NK-92 treated with Interleukin-12 subunit alpha and Interleukin-12 subunit beta, amount 100 ng/mL, for 24 hours (cell line): ENCODE measurements at regions not wholly inside any gene's neighbourhood (a gene's known extent, or its start where the extent isn't known, plus 50 kb on each side); places are given as distances from the start of the nearest gene placed in this dataset.
"Not testable (repeated sequence)": the region's sequence is repeated elsewhere in the genome, so short reads cannot be mapped to it uniquely, and the experiment has no call there.

Experiments used
- DNase-seq: peaks from one replicate; lab custom pipeline; 2025; lab: John Stamatoyannopoulos, UW

DNA sequence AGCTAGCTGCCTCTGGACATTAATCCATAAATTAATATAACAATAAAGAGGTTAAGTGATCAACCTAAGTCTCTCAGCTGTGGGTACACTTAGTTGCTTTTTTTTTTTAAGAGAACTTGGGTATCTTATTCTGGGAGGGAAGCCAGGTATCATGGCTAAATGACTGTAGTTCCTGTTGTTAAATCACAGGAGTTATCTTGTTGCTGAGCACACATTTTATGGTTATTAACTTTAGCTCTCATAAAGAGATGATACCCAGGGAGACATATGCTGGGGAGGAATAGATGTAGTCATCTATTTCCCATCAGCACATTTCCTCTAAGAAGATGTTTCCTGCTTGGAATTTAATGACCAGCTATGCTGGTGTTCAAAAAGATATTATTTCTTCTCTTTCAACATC is 227.8 kb downstream of the PTGER3 start:
- DNase-seq, result no peak

DNA sequence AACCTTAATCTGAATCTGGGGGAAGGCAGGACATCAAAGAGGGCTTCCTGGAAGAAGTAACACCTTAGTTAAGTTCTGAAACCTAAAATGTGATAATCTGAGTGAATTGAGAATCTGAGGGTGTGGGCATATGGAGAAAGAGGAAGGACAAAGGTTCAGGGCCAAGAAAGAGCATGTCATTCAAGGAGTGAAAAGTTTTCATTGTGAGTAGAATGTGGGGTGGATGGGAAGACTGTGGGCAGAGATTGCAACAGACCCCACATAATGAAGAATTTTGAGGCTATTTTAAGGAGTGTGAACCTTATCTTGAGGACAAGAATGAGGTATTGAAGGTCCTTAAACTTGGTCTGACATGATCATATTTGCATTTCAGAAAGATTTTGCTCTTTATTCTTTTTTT is 227.2 kb downstream of the PTGER3 start:
- no peak for DNase-seq

DNA sequence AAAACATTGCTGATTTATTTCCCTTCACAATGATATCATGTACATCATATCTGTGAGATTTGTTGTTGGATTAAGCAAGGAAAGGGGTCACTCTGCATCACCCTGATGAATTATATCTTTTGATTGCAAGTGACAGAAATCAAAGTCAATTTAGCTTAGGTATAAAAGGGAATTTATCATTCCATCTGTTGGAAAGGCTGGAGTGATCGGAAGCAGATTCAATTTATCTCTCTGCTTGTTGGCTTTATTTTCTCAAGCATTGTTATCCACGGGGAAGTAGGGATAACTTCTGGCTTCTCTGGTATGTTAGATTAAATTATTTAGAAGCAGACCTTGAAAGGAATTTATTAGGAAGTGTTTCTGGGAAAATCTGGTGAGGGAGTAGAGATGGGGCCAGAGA is 226.6 kb downstream of the PTGER3 start:
- no peak for DNase-seq

DNA sequence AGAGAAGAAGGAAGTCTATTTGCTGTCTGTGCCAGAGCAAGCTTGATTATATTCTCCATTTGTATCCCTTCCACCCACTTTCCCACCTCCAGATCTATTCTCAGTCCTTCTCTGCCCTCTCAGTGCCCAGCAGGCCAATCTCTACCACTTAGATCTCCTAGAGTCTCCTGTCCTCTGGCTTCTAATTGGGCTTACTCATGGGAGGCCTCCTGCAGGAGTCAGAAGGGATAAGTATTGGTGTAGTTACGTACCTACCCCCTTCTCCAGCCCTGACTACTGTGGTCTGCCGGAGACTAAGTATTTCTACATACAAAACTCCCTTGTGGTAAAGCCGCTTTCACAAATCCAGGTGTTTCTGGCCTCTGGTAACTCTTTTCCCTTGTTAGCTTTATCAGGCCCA is 221.2 kb downstream of the PTGER3 start:
- no peak for DNase-seq

DNA sequence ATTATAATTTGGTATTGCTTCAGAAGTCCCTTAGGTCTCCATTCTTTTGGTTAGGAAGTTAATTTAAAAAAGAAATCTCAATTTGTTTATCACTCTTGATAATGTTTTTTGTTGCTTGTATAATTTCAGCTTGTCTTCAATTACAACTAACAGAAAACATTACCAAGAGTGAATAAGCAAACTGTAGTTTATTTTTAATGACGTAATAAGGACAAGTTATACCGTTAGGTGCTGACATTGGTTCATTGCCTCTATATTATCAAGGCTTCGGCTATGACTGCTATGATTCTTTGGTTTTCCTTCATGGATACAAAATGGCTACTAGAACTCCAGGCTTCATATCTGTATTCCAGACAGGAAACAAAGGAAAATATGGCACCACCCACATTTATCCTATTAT is 220.6 kb downstream of the PTGER3 start:
- no peak for DNase-seq

DNA sequence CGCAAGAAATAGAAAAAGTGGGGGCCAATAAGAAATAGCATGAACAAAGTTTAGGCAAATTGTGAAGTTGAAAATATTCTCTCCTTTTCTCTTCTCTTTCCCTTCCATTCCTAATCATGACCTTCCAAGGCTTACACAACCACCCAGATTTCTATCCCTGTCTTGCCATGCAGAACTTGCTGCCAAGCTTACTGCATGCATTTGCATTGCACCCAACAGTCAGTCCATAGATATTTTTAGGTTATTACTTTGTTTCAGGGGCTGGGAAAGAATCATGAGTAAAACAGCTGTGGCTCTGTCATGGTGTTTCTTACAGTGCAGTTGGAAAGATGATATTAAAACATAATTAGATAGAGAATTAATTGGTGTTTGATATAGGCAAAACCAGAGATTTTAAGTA is 219.4 kb downstream of the PTGER3 start:
- no peak for DNase-seq

DNA sequence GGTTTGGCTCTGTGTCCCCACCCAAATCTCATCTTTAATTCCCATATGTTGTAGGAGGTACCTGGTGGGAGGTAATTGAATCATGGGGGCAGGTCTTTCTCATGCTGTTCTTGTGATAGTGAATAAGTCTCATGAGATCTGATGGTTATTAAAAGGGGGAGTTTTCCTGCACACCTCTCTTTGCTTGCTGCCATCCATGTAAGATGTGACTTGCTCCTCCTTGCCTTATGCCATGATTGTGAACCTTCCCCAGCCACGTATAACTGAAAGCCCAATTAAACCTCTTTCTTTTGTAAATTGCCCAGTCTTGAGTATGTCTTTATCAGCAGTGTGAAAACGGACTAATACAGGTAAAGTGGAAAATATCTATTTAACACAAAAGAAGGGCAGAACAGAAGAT is 213.3 kb downstream of the PTGER3 start:
- DNase-seq, result not testable (repeated sequence)

DNA sequence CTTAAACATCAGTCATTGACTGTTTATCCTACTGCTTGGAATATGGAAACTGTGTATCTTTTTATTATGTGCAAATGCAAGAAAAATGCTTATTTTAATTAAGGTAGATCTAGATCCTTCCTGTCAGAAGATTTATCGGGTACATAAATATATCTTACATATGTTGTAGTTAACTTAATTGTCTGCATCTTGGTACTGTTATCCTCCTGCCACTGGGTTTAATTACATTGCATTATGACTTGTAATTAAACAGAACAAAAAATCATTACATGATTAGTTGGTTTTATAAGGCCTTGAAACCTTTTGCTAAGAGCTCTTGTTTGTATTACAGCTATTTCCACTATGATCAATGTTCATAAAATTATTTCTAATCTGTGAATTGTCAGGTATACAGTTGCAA is 211.2 kb downstream of the PTGER3 start:
- DNase-seq, result no peak

DNA sequence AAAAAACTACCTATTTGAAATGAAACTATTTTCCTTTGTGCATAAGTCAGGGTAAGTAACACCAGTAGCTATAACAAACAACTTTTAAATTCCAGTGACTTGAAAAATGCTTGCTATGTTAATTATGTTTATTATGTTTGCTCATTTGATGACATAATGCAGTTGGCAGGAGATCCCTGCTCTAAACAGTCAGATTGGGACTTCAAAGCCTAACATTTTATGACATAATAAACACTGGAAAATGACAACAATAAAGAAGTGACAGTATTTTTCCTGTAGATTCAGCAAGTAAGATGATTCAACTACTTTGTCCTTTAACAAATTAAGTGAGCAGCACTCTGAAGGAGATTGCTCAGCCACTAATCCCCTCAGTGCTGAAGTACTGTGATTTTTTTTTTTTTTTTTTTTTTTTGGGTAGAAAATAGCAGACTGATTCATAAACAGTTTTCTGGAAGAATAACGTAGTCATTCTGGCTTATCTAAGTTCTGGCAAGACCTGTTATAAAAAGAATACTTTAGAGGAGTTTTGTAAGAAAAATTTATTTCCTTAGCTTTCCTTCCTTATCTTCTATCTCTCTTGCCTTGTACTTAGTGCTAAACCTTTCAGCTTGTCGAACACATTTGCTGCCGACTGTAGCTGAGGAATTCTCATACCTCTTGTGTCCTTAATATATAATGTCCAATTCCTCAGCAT is 207.2 kb downstream of the PTGER3 start:
- no peak for DNase-seq

DNA sequence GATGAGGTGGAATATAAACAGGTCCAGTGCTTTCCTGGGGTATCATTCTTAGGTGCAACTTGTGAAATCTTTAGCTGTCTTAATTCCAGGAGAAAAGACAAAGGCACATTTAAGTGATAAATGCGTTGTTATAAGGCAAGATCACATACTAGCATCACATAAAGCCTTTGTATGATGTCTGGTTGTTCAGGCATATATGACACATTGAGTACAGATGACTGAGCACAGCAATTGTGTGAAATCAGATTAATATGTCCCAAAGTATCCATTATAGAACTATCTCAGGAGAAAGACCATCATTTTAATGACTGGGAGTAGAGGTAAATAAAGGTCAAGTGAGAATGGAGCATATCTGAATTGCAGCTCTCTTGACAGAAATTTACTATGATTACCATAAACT is 205.1 kb downstream of the PTGER3 start:
- no peak for DNase-seq

DNA sequence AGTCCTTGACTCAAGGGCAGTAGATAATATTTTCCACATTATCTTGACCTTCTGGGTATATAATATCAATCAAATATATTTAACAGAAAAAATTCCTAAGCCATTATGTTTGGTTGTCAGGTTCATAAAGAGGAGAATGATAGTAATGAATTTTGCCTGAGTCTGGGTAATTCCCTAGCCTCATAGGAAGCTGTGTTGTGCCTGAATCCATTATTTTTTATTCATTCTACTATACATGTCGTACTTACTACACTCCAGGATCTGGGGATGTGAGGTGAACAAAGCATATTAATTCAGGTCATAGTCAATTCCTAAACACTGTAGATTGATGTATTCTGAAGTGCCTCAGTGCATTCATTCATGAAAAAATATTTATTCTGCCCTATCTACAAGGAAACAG is 204.2 kb downstream of the PTGER3 start:
- DNase-seq, result no peak

DNA sequence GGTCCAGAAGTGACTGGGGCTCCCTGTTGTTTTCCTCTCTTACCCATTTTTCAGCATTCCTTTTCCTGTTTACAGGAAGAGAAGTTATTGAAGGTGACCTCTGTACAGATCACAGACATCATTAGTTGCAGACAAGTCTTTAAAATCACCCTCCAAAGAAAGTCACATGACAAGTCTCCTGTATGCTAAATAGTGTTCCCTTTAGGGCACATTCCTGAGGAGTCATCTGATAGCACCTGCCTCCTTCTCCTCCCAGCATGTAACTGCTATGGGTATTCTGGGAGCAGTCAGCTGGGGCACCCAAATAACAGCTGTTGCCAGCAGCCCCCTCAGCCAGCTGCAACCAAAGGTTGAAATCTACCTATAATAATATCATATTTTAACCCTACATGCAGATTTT is 200.6 kb downstream of the PTGER3 start:
- DNase-seq, result no peak

DNA sequence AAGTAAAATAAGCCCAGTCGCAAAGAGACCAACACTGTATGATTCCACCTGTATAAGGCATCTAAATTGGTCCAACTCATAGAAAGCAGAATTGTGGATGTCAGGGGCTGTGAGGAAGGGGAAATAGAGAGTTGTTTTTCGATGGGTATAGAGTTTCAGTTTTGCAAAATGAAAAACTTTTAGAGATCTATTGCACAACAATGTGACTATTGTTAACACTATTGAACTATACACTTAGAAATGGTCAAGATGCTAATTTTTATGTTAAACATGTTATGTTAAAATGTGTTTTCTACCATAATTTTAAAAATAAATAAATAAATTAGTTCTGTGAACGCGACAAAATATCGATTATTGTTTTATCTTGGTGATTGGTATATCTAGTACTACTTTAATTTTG is 192.4 kb downstream of the PTGER3 start:
- DNase-seq, result no peak

DNA sequence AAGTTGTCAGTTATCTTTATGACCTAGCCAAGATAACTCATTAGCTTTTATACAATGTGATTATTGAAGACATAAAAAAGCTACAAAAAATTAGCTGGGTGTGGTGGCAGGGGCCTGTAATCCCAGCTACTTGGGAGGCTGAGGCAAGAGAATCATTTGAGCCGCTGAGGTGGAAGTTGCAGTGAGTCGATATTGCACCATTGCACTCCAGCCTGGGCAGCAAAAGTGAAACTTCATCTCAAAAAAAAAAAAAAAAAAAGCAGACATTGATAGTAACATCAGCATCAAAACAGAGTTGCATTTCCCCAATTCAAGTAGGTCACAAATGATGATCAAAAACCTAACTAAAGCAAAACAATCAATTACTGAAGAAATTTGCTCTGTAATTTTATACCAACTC is 191.4 kb downstream of the PTGER3 start:
- DNase-seq, result no peak

DNA sequence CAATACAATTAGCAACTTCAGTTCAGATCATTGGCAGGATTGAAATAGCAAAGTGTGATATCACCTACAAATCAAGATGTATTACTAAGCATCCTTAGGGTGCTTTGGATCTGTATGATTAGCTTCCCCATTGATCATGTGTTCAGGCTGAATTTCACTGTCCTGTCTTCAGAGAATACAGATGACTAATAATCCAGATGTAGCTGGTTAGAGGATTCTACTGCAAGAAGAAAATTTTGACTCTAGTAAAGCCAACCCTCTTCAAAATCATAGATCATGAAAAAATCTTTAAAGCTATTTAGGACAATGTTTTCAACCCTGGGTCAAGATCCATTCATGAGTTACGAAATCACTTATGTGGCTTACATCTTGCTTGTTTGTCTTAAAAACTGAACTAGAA is 184.4 kb downstream of the PTGER3 start:
- DNase-seq, result no peak

DNA sequence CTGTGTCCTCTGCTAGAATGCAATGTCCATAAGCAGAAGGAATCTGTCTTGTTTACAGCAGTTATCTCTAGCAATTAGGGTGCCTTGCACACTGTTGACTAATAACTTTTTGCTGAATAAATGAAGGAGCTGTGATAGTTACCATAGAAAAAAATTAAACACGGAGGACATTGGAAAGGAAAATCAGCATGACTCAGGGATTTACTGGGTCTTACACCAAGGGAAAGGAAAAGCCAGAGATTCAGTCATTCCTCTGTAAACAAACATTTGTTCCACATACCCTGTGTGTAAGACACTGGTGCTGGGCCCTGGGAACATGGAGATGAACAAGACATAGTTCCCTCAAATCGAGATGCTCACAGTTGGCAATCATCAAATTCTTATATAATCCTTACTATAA is 183.3 kb downstream of the PTGER3 start:
- DNase-seq, result no peak

DNA sequence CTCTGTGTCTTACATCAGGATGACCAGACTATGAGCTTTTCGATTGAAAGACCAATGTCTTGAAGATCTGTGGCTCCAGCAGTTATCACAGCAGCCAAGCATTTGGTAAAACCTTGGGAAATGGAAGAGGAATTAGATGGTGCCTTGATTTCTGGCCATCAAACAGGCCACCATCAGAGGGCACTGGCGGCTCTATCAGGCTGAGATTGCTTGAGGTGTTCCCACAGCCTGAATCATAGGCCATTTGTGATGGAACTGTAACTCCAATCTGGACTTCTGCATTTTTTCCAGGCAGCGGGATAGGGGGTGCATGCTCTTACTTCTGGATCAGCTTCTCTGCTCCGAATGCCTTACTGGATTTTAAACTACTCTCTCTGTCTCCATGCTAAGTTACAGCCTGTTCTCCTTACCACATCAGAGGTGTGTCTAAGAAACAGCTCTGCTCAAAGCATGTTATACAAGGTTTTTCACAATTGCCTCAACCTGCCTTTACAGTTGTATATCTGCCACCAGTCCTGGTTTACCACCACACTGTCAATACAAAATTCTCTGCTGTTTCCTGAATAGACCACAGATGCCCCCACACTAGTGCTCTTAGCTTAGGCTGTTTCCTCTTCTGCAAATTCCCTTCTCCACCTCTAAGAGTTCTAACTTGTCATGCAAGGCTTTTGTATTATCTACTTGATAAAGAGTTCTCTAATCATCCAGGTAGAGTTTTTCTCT is 180.9 kb downstream of the PTGER3 start:
- peak; percentile 12 for DNase-seq

DNA sequence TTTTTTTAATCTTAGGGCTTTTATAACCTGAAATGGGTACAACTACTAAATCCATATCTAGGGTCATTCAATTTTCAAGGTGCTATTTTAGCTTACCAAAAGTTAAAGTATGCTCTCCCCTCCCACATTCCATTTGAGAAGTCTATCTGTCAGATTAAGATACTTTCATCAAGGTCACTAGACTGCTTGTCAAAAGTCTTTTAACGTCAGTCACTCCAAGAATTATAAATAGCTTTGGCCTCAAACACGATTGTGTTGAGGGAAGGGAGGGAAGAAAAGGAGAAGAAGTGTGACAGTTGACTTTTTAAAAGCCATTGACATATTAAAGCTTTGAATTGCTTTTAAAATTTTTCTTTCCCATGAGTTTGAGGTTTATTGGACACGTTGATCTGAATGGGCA is 175.8 kb downstream of the PTGER3 start:
- no peak for DNase-seq

DNA sequence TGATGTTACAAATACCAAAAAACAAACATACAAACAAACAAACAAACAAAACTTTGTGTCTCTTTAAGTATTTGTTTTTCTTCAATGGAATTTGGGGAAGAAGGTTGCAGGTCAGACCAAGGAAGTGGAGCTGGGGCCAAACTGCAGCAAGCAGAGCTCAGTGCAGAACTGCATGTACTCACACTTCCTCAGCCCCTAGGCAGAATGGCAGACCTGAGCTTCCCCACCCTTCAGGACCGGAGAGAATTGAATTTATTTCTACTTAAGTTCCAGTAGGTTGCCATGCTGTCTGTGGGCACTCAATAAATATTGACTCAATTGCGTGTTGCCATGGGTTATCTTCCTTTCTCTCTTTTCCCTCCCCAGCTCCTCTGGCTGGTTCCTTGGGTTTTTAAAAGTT is 173.6 kb downstream of the PTGER3 start:
- no peak for DNase-seq

DNA sequence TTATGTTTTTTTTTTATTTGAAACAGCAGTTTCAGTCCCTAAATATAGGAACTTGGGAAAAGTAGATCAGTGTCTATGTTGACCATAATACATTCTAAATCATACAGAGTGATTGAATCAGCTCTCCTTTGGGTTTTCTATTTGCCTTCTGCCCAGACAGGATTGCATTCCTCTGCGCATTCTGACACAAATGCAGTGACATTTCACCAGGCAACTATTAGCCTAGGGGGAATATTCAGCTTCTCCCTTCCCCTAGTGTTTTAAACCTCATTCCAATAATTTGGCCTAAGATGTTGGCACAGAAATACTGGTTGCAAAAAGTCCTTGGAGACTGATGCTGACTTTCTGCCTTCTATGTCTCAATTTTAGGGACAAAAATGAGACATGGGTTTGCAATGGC is 172.8 kb downstream of the PTGER3 start:
- DNase-seq, result no peak

DNA sequence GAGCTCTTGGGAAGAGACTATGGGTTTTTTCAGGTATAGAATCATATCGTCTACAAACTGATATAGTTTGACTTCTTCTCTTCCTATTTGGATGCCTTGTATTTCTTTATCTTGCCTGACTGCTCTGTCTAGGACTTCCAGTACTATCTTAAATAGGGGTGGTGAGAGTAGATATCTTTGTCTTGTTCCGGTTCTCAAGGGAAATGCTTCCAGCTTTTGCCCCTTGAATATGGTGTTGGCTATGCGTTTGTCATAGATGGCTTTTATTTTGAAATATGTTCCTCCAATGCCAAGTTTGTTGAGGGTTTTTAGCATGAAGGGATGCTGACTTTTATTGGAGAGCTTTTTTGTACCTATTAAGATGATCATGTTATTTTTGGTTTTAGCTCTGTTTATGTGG is 170.3 kb downstream of the PTGER3 start:
- DNase-seq, result no peak

DNA sequence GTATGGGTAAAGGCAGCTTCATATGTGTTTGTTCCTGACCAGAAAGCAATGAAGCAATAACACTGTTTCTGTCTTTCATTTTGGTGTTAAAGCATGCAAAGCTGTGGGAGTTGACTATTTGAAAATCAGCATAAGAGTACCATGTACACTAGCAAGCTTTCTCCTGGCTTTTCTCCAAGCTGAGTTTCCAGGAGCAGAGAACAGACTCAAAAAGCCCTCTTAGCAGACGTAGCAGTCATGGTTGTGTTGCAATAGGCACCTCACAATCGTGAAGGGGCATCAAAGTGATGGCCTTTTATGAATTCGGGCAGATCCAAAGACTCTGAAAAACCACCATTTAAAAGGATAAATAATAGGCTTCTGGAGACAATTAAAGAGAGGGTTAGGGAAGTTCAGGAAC is 159.7 kb downstream of the PTGER3 start:
- no peak for DNase-seq

DNA sequence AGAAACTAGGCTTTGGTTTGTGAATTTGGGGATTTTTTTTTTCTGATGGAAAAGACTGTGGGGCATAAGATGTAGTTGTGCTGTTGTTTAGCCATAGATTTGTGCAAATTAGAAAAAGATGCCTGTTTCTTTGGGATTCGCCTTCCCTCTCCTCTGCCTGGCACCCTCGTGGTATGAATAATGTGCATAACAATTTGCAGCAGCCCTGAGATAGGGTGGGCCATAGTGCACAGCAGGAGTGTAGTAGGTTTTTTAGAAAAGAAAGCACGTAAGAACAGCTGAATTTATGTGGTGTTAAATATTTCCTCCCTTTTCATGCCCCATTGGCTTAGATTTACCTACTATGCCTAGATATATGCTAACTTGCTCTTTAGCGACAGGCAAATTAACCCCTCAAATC is 158.9 kb downstream of the PTGER3 start:
- DNase-seq, result no peak

DNA sequence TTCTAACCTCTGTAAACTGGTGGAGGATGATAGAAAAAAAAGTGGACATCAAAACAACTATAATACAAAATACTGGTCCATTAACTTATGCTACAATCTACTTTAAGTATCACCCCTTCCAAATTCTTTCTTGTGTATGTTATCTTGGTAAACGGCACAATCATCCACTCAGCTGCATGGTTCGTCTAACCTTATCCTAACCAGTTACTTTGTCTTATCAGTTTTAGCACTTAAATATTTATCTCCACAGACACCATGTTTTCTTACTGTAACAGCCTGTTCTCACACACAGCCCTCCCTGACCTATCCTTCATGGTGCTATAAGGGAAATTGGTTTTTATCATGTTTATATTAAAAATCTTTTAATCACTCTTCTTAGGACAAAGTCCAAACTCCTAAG is 157.2 kb downstream of the PTGER3 start:
- no peak for DNase-seq
